GM18868 (cell line): ENCODE measurements at regions not wholly inside any gene's neighbourhood (a gene's known extent, or its start where the extent isn't known, plus 50 kb on each side); places are given as distances from the start of the nearest gene placed in this dataset.
"Not testable (repeated sequence)": the region's sequence is repeated elsewhere in the genome, so short reads cannot be mapped to it uniquely, and the experiment has no call there.

Experiments
- ATAC-seq: cut with Tn5 transposase; IDR thresholded peaks from one replicate; pipeline ENCODE4 v1.9.1; 2021; ENCODE audit warnings: mild to moderate bottlenecking, moderate library complexity; ENCODE audit not compliant: unreplicated experiment

GRCh38 chr2:595831-596592 lies 81.2 kb downstream of the TMEM18 start:
- ATAC-seq: no peak

GRCh38 chr2:595141-595815 lies 81.9 kb downstream of the TMEM18 start:
- no peak for ATAC-seq

- no peak for ATAC-seq
Measured at GRCh38 chr2:594297-594949, 82.8 kb downstream of the TMEM18 start.

- no peak for ATAC-seq
Measured at GRCh38 chr2:593356-594026, 83.7 kb downstream of the TMEM18 start.

GRCh38 chr2:592737-593136 lies 84.5 kb downstream of the TMEM18 start:
- ATAC-seq: no peak

GRCh38 chr2:590214-591175 lies 86.7 kb downstream of the TMEM18 start:
- ATAC-seq: no peak

GRCh38 chr2:589281-590130 lies 87.7 kb downstream of the TMEM18 start:
- no peak for ATAC-seq

- ATAC-seq: no peak
Measured at GRCh38 chr2:588074-588645, 89.0 kb downstream of the TMEM18 start.

GRCh38 chr2:587087-587960 lies 89.9 kb downstream of the TMEM18 start:
- no peak for ATAC-seq

GRCh38 chr2:586641-587076 lies 90.5 kb downstream of the TMEM18 start:
- no peak for ATAC-seq

- peak; percentile 82 for ATAC-seq
Measured at GRCh38 chr2:584863-585823, 92.1 kb downstream of the TMEM18 start.

GRCh38 chr2:583666-584065 lies 93.5 kb downstream of the TMEM18 start:
- ATAC-seq: no peak

GRCh38 chr2:582792-583528 lies 94.2 kb downstream of the TMEM18 start:
- no peak for ATAC-seq

- ATAC-seq: not testable (repeated sequence)
Measured at GRCh38 chr2:582289-582688, 94.9 kb downstream of the TMEM18 start.

GRCh38 chr2:579961-580360 lies 97.2 kb downstream of the TMEM18 start:
- no peak for ATAC-seq

GRCh38 chr2:579351-579886 lies 97.8 kb downstream of the TMEM18 start:
- no peak for ATAC-seq
